H9 (cell line): ENCODE measurements at regions not wholly inside any gene's neighbourhood (a gene's known extent, or its start where the extent isn't known, plus 50 kb on each side); places are given as distances from the start of the nearest gene placed in this dataset.

ENCODE experiments used
- DNase-seq: peaks from one replicate; pipeline ENCODE4 v3.0.0-alpha.2; 2017
- H2AFZ ChIP-seq: one replicate; pipeline ENCODE4 v1.6.1; 2013; ENCODE audit warnings: mild to moderate bottlenecking, low read length, control low read depth, moderate library complexity
- H2AK5ac ChIP-seq: 2 replicates; pipeline ENCODE4 v1.6.1; 2013; ENCODE audit warnings: low read length, control low read depth, mixed read lengths; ENCODE audit not compliant: insufficient read length
- H2BK120ac ChIP-seq: one replicate; pipeline ENCODE4 v1.6.1; 2013; ENCODE audit warnings: low read depth, mild to moderate bottlenecking, low read length, control low read depth, inconsistent platforms; ENCODE audit not compliant: poor library complexity, severe bottlenecking
- H2BK12ac ChIP-seq: 2 replicates; pipeline ENCODE4 v1.6.1; 2013; ENCODE audit warnings: low read length, control low read depth, mixed read lengths, low read depth; ENCODE audit not compliant: insufficient read length
- H2BK15ac ChIP-seq: 2 replicates; pipeline ENCODE4 v1.6.1; 2013; ENCODE audit warnings: low read depth, low read length, control low read depth
- H2BK20ac ChIP-seq: one replicate; pipeline ENCODE4 v1.6.1; 2013; ENCODE audit warnings: low read depth, mild to moderate bottlenecking, low read length, control low read depth, inconsistent platforms; ENCODE audit not compliant: poor library complexity, severe bottlenecking
- H2BK5ac ChIP-seq: 2 replicates; pipeline ENCODE4 v1.6.1; 2013; ENCODE audit warnings: low read length, control low read depth, mixed read lengths; ENCODE audit not compliant: insufficient read length
- H3K14ac ChIP-seq: 2 replicates; pipeline ENCODE4 v1.6.1; 2013; ENCODE audit warnings: low read length, control low read depth; ENCODE audit not compliant: insufficient read depth
- H3K18ac ChIP-seq: 2 replicates; pipeline ENCODE4 v1.6.1; 2013; ENCODE audit warnings: low read depth, mild to moderate bottlenecking, mixed read lengths, low read length, control low read depth; ENCODE audit not compliant: insufficient read length
- H3K23ac ChIP-seq: 2 replicates; pipeline ENCODE4 v1.6.1; 2013; ENCODE audit warnings: low read length, control low read depth, mixed read lengths, low read depth; ENCODE audit not compliant: insufficient read length
- H3K23me2 ChIP-seq: 2 replicates; pipeline ENCODE4 v1.6.1; 2013; ENCODE audit warnings: low read depth, mild to moderate bottlenecking, mixed read lengths, low read length, control low read depth; ENCODE audit not compliant: insufficient read length, poor library complexity, severe bottlenecking
- H3K27ac ChIP-seq: 2 replicates; pipeline ENCODE4 v1.5.1; 2013; ENCODE audit warnings: low read length, control low read depth, mixed read lengths, low read depth; ENCODE audit not compliant: insufficient read length
- H3K27me3 ChIP-seq: 2 replicates; pipeline ENCODE4 v1.6.1; 2013; ENCODE audit warnings: low read length, control low read depth, inconsistent platforms; ENCODE audit not compliant: insufficient read depth
- H3K4ac ChIP-seq: 2 replicates; pipeline ENCODE4 v1.6.1; 2013; ENCODE audit warnings: low read depth, mild to moderate bottlenecking, control low read depth, inconsistent platforms, low read length, moderate library complexity
- H3K4me1 ChIP-seq: 2 replicates; pipeline ENCODE4 v1.6.1; 2013; ENCODE audit warnings: low read length, control low read depth, inconsistent platforms; ENCODE audit not compliant: insufficient read depth
- H3K4me2 ChIP-seq: 2 replicates; pipeline ENCODE4 v1.6.1; 2013; ENCODE audit warnings: low read length, control low read depth, mixed read lengths; ENCODE audit not compliant: insufficient read length, insufficient read depth
- H3K56ac ChIP-seq: 2 replicates; pipeline ENCODE4 v1.6.1; 2013; ENCODE audit warnings: low read depth, mild to moderate bottlenecking, mixed read lengths, low read length, control low read depth; ENCODE audit not compliant: insufficient read length
- H3K79me1 ChIP-seq: 2 replicates; pipeline ENCODE4 v1.6.1; 2013; ENCODE audit warnings: low read depth, mild to moderate bottlenecking, moderate library complexity, low read length, control low read depth, inconsistent platforms; ENCODE audit not compliant: insufficient read depth, poor library complexity, severe bottlenecking
- H3K79me2 ChIP-seq: 2 replicates; pipeline ENCODE4 v1.6.1; 2013; ENCODE audit warnings: low read length, control low read depth, inconsistent platforms; ENCODE audit not compliant: insufficient read depth
- H3K9ac ChIP-seq: 2 replicates; pipeline ENCODE4 v1.6.1; 2013; ENCODE audit warnings: low read length, control low read depth, mixed read lengths; ENCODE audit not compliant: insufficient read length; ENCODE audit errors: extremely low read depth
- H3K9me3 ChIP-seq: one replicate; pipeline ENCODE4 v1.6.1; 2013; ENCODE audit warnings: low read depth, low read length, inconsistent platforms; ENCODE audit not compliant: control insufficient read depth
- H3T11ph ChIP-seq: one replicate; pipeline ENCODE4 v1.6.1; 2013; ENCODE audit warnings: mild to moderate bottlenecking, low read length, control low read depth, inconsistent platforms
- H4K20me1 ChIP-seq: one replicate; pipeline ENCODE4 v1.6.1; 2013; ENCODE audit not compliant: control insufficient read depth, insufficient read length, insufficient read depth
- H4K5ac ChIP-seq: 2 replicates; pipeline ENCODE4 v1.6.1; 2013; ENCODE audit warnings: low read depth, mild to moderate bottlenecking, mixed read lengths, low read length, control low read depth; ENCODE audit not compliant: insufficient read length
- H4K8ac ChIP-seq: replicated peaks from 2 replicates; pipeline ENCODE4 v1.6.1; 2013; ENCODE audit warnings: low read length, control low read depth, mixed read lengths, low read depth; ENCODE audit not compliant: insufficient read length
- H4K91ac ChIP-seq: 2 replicates; pipeline ENCODE4 v1.6.1; 2013; ENCODE audit warnings: low read depth, mild to moderate bottlenecking, moderate library complexity, mixed read lengths, low read length, control low read depth; ENCODE audit not compliant: insufficient read length
- H3K27ac Mint-ChIP-seq, 3 experiments: 2 replicates in 2 of 3; 3 replicates in 1 of 3; pipeline ENCODE4 v1.8.0; 2020 to 2021; ENCODE audit warnings: mixed read lengths in 3 of 3, mild to moderate bottlenecking in 1 of 3, moderate library complexity in 1 of 3
- H3K27me3 Mint-ChIP-seq: 2 replicates; pipeline ENCODE4 v1.8.0; 2021; ENCODE audit warnings: low read depth, mild to moderate bottlenecking, moderate library complexity, mixed read lengths
- H3K36me3 Mint-ChIP-seq, 3 experiments: 2 replicates in 2 of 3; 3 replicates in 1 of 3; pipeline ENCODE4 v1.8.0; 2020 to 2021; ENCODE audit warnings: low read depth in 3 of 3, mixed read lengths in 3 of 3; ENCODE audit not compliant: insufficient read depth in 1 of 3
- H3K4me1 Mint-ChIP-seq, 2 experiments: 2 replicates each; pipeline ENCODE4 v1.8.0; 2020; ENCODE audit warnings: mixed read lengths in 2 of 2
- H3K4me3 Mint-ChIP-seq, 2 experiments: 2 replicates in 1 of 2; 3 replicates in 1 of 2; pipeline ENCODE4 v1.8.0; 2020 to 2021; ENCODE audit warnings: mild to moderate bottlenecking in 2 of 2, mixed read lengths in 2 of 2, moderate library complexity in 1 of 2
- H3K9me3 Mint-ChIP-seq, 2 experiments: 2 replicates in 1 of 2; 3 replicates in 1 of 2; pipeline ENCODE4 v1.8.0; 2020; ENCODE audit warnings: mild to moderate bottlenecking in 2 of 2, mixed read lengths in 2 of 2, moderate library complexity in 1 of 2
- WGBS: extraction: QIAGEN DNeasy Blood & Tissue Kit; methylation state at CpG from one replicate; pipeline ENCODE4 v1.1.7; 2013; ENCODE audit warnings: missing lambda C conversion rate, low lambda C conversion rate, mixed read lengths; ENCODE audit not compliant: insufficient read length; ENCODE audit errors: extremely low coverage; 5-methylcytosine and 5-hydroxymethylcytosine counted together
- TF ChIP-seq, protein P1 (sequence below): fragments of 200-600 bp; sonication (generic); conservative IDR thresholded peaks from 3 replicates; pipeline ENCODE4 v1.8.0; 2021; ENCODE audit warnings: antibody characterized with exemption, mild to moderate bottlenecking

DNA sequence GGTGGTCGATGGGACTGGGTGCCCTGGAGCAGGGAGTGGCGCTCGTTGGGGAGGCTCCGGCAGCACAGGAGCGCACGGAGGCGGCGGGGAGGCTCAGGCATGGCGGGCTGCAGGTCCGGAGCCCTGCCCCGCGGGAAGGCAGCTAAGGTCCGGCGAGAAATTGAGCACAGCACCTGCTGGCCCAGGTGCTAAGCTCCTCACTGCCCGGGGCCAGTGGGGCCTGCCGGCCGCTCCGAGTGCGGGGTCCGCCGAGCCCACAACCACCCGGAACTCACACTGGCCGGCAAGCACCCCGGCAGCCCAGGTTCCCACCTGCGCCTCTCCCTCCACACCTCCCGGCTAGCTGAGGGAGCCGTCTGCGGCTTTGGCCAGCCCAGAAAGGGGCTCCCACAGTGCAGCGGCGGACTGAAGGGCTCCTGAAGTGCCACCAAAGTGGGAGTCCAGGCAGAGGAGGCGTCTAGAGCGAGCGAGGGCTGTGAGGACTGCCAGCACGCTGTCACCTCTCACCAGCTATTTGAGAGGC lies 88.8 kb upstream of the EEF2KMT start:
- Histone ChIP-seq H3K79me2 (no peaks in the 10 kb centered on the region), H2BK12ac (no peak overlapping the region), H3K79me1 (no peaks in the 10 kb centered on the region), H2AFZ (no peak overlapping the region), H3K4me2 (no peak overlapping the region), H3K18ac (no peak overlapping the region), H3K27ac (no peak overlapping the region), H2BK15ac (no peak overlapping the region), H3K4me1 (peaks cover 6% of the 10 kb centered on the region; the same call in 1 of the 2 replicates), H2BK5ac (no peak overlapping the region), H3K23me2 (no peaks in the 10 kb centered on the region), H4K91ac (no peak overlapping the region), H3K9ac (no peak overlapping the region), H2BK20ac (no peak overlapping the region), H2BK120ac (no peak overlapping the region), H3T11ph (no peak overlapping the region), H3K14ac (no peak overlapping the region), H4K20me1 (no peaks in the 10 kb centered on the region), H3K23ac (no peak overlapping the region), H3K56ac (no peak overlapping the region), H4K5ac (no peak overlapping the region), H3K9me3 (no peaks in the 10 kb centered on the region), H4K8ac (no peak overlapping the region), H2AK5ac (no peak overlapping the region), H3K27me3 (no peaks in the 10 kb centered on the region), H3K4ac (no peak overlapping the region)
- Mint-ChIP-seq H3K4me1 (peaks cover 21 to 28% of the 10 kb centered on the region in 2 experiments), H3K27me3 (no peaks in the 10 kb centered on the region; the same call in 1 of the 2 replicates), H3K36me3 (peaks cover 3 to 14% (median 9%) of the 10 kb centered on the region in 3 experiments; a peak in 4 of 7 replicates), H3K27ac (no peak overlapping the region), H3K9me3 (peaks cover 13 to 24% of the 10 kb centered on the region in 2 experiments), H3K4me3 (no peak overlapping the region)
- no CpG with 5 or more reads among the region's 34 CpGs for WGBS
- TF ChIP-seq, protein P1, sequence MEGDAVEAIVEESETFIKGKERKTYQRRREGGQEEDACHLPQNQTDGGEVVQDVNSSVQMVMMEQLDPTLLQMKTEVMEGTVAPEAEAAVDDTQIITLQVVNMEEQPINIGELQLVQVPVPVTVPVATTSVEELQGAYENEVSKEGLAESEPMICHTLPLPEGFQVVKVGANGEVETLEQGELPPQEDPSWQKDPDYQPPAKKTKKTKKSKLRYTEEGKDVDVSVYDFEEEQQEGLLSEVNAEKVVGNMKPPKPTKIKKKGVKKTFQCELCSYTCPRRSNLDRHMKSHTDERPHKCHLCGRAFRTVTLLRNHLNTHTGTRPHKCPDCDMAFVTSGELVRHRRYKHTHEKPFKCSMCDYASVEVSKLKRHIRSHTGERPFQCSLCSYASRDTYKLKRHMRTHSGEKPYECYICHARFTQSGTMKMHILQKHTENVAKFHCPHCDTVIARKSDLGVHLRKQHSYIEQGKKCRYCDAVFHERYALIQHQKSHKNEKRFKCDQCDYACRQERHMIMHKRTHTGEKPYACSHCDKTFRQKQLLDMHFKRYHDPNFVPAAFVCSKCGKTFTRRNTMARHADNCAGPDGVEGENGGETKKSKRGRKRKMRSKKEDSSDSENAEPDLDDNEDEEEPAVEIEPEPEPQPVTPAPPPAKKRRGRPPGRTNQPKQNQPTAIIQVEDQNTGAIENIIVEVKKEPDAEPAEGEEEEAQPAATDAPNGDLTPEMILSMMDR: no peak
- DNase-seq: no peak
